HCT116 (cell line): ENCODE measurements at regions not wholly inside any gene's neighbourhood (a gene's known extent, or its start where the extent isn't known, plus 50 kb on each side); places are given as distances from the start of the nearest gene placed in this dataset.

Experiments
- ATAC-seq: fragments of 200-7000 bp; cut with Tn5 transposase; 2 replicates; pipeline ENCODE4 v1.9.1; 2020; ENCODE audit warnings: mild to moderate bottlenecking, moderate library complexity
- BruUV-seq: library from RNA; stranded (reverse); fragments of 400-500 nt; replicated peaks from 2 replicates; lab custom pipeline; 2021; lab: Mats Ljungman, UMichigan
- CTCF ChIA-PET: fragments of 300-600 bp; sonication (Branson Sonifier 250); formaldehyde crosslinking; loops from one replicate; lab custom pipeline; 2021; ENCODE audit warnings: antibody characterized with exemption; lab: Charles Lee
- POLR2A ChIA-PET: fragments of 300-600, 350-600 bp; sonication (Branson Sonifier 250); formaldehyde crosslinking; loops from one replicate; lab custom pipeline; 2021; ENCODE audit warnings: antibody characterized with exemption; lab: Charles Lee
- RAD21 ChIA-PET, 2 experiments: fragments of 300-600 bp; sonication (Branson Sonifier 250); formaldehyde crosslinking; loops; one replicate each; lab custom pipeline; 2023; ENCODE audit warnings: low total read pairs in 2 of 2; ENCODE audit not compliant: uncharacterized antibody in 2 of 2, unreplicated experiment in 2 of 2, low non-redundant PET in 1 of 2; lab: Charles Lee
- DNase-seq: peaks from one replicate; pipeline ENCODE4 v3.0.0-alpha.2; 2010; ENCODE audit warnings: low read depth, low spot score
- H2AFZ ChIP-seq: fragments of 200-600 bp; shearing (Covaris generic), sonication (generic); 2 replicates; pipeline ENCODE4 v1.6.1; 2017; ENCODE audit warnings: low read depth, mixed run types, mixed read lengths, antibody characterized with exemption, low read length; ENCODE audit not compliant: poor library complexity, severe bottlenecking
- H3K27ac ChIP-seq: 2 replicates; pipeline ENCODE4 v1.5.1; 2012; ENCODE audit warnings: low read depth, low read length
- H3K27me3 ChIP-seq: fragments of 200-600 bp; sonication (generic); 2 replicates; pipeline ENCODE4 v1.6.1; 2016; ENCODE audit warnings: mixed run types, low read length, mixed read lengths; ENCODE audit not compliant: insufficient read depth
- H3K36me3 ChIP-seq, 2 experiments: fragments of 200-500 bp in 1 of 2; fragments of 200-600 bp in 1 of 2; sonication (Bioruptor generic) in 1 of 2; sonication (generic) in 1 of 2; 2 replicates each; pipeline versions ENCODE4 v1.5.1 to v1.6.1; 2014 to 2016; ENCODE audit warnings: low read length in 2 of 2, inconsistent platforms in 1 of 2, mixed read lengths in 1 of 2, mixed run types in 1 of 2; ENCODE audit not compliant: insufficient read depth in 2 of 2, control insufficient read depth in 1 of 2
- H3K4me1 ChIP-seq, 2 experiments: fragments of 200-600 bp in 1 of 2; sonication (generic) in 1 of 2; 2 replicates each; pipeline versions ENCODE4 v1.5.1 to v1.6.1; 2012 to 2017; ENCODE audit warnings: low read length in 2 of 2, inconsistent platforms in 1 of 2, mild to moderate bottlenecking in 1 of 2, mixed read lengths in 1 of 2, mixed run types in 1 of 2, moderate library complexity in 1 of 2; ENCODE audit not compliant: insufficient read depth in 2 of 2, control insufficient read depth in 1 of 2
- H3K4me2 ChIP-seq: fragments of 200-600 bp; sonication (generic); 2 replicates; pipeline ENCODE4 v1.6.1; 2017; ENCODE audit warnings: mixed run types, low read length, mixed read lengths
- H3K4me3 ChIP-seq, 2 experiments: fragments of 200-600 bp in 1 of 2; sonication (generic) in 1 of 2; replicated peaks in 1 of 2; 2 replicates each; pipeline ENCODE4 v1.5.1; 2011 to 2016; ENCODE audit warnings: low read length in 2 of 2, control low read depth in 1 of 2, low read depth in 1 of 2, mild to moderate bottlenecking in 1 of 2, mixed read lengths in 1 of 2, mixed run types in 1 of 2
- H3K79me2 ChIP-seq: fragments of 200-600 bp; sonication (generic); 2 replicates; pipeline ENCODE4 v1.6.1; 2017; ENCODE audit warnings: mild to moderate bottlenecking, mixed run types, low read length, moderate library complexity, mixed read lengths; ENCODE audit not compliant: insufficient read depth
- H3K9ac ChIP-seq: fragments of 200-600 bp; sonication (generic); 2 replicates; pipeline ENCODE4 v1.6.1; 2016; ENCODE audit warnings: low read length, mixed read lengths
- H3K9me2 ChIP-seq: fragments of 200-600 bp; sonication (generic), shearing (Covaris generic); 2 replicates; pipeline ENCODE4 v1.6.1; 2017; ENCODE audit warnings: mixed run types, mild to moderate bottlenecking, moderate library complexity; ENCODE audit not compliant: insufficient read depth
- H3K9me3 ChIP-seq, 2 experiments: fragments of 200-500 bp in 1 of 2; fragments of 200-600 bp in 1 of 2; sonication (Bioruptor generic) in 1 of 2; sonication (generic) in 1 of 2; 2 replicates each; pipeline ENCODE4 v1.6.1; 2014 to 2017; ENCODE audit warnings: low read length in 2 of 2, mixed read lengths in 2 of 2, inconsistent platforms in 1 of 2, low read depth in 1 of 2, mild to moderate bottlenecking in 1 of 2, mixed run types in 1 of 2, moderate library complexity in 1 of 2; ENCODE audit not compliant: control insufficient read depth in 1 of 2, insufficient read depth in 1 of 2
- H4K20me1 ChIP-seq: fragments of 200-600 bp; sonication (generic), shearing (Covaris generic); 2 replicates; pipeline ENCODE4 v1.6.1; 2017; ENCODE audit warnings: mixed run types, mild to moderate bottlenecking, moderate library complexity; ENCODE audit not compliant: insufficient read depth
- CBX3 ChIP-seq: IDR thresholded peaks from 2 replicates; pipeline ENCODE4 v1.6.1; 2012; ENCODE audit warnings: low read depth
- CEBPB ChIP-seq: IDR thresholded peaks from 2 replicates; pipeline ENCODE4 v1.6.1; 2012; ENCODE audit warnings: low read depth
- EGR1 ChIP-seq: IDR thresholded peaks from 2 replicates; pipeline ENCODE4 v1.6.1; 2012; ENCODE audit warnings: low read depth
- ELF1 ChIP-seq: IDR thresholded peaks from 2 replicates; pipeline ENCODE4 v1.6.1; 2012; ENCODE audit warnings: low read depth, borderline replicate concordance
- EZH2 ChIP-seq: fragments of 200-600 bp; sonication (generic); IDR thresholded peaks from 2 replicates; pipeline ENCODE4 v1.6.1; 2017; ENCODE audit warnings: antibody characterized with exemption, mixed run types
- EZH2phosphoT487 ChIP-seq: fragments of 200-600 bp; IDR thresholded peaks from 2 replicates; pipeline ENCODE4 v1.6.1; 2018; ENCODE audit warnings: antibody characterized with exemption, borderline replicate concordance
- JUND ChIP-seq: IDR thresholded peaks from 2 replicates; pipeline ENCODE4 v1.6.1; 2012
- POLR2A ChIP-seq: IDR thresholded peaks from 2 replicates; pipeline ENCODE4 v1.7.0; 2011; ENCODE audit warnings: borderline replicate concordance; ENCODE audit not compliant: insufficient read depth, insufficient read length; ENCODE audit errors: extremely low read depth
- SIN3A ChIP-seq: IDR thresholded peaks from 2 replicates; pipeline ENCODE4 v1.6.1; 2012; ENCODE audit warnings: low read depth
- SP1 ChIP-seq: IDR thresholded peaks from 2 replicates; pipeline ENCODE4 v1.6.1; 2012; ENCODE audit warnings: low read depth
- SRF ChIP-seq: IDR thresholded peaks from 2 replicates; pipeline ENCODE4 v1.6.1; 2012; ENCODE audit warnings: low read depth
- YY1 ChIP-seq: IDR thresholded peaks from 2 replicates; pipeline ENCODE4 v1.6.1; 2011; ENCODE audit warnings: low read length, low read depth, moderate library complexity, mild to moderate bottlenecking; ENCODE audit not compliant: insufficient replicate concordance; ENCODE audit errors: extremely low read depth
- ZFX ChIP-seq: fragments of 450-650 bp; IDR thresholded peaks from 2 replicates; pipeline ENCODE4 v1.6.1; 2017
- intact Hi-C: fragments of 100-400 bp; cut with micrococcal nuclease; formaldehyde crosslinking; loops from 2 replicates; pipeline ENCODE4 v1.10.0; 2022
- TF ChIP-seq, protein P1 (sequence below), 3 experiments: fragments of 200-600 bp in 1 of 3; sonication (generic) in 1 of 3; IDR thresholded peaks in 2 of 3; conservative IDR thresholded peaks in 1 of 3; 2 replicates each; pipeline ENCODE4 v1.5.1; 2012 to 2017; ENCODE audit warnings: low read depth in 2 of 3, low read length in 2 of 3, antibody characterized with exemption in 1 of 3, borderline replicate concordance in 1 of 3, control low read depth in 1 of 3, mild to moderate bottlenecking in 1 of 3, mixed read lengths in 1 of 3, mixed run types in 1 of 3, moderate library complexity in 1 of 3; ENCODE audit not compliant: insufficient read depth in 1 of 3

GRCh38 chr21:28066076-28066475 lies 926.6 kb downstream of the LTN1 start:
- Histone ChIP-seq H3K27me3 (no peaks in the 10 kb centered on the region), H2AFZ (no peak overlapping the region), H3K4me1 (no peaks in the 10 kb centered on the region), H3K79me2 (no peaks in the 10 kb centered on the region)
- BruUV-seq: no TSS peak
- POLR2A ChIA-PET: no interaction called here
- intact Hi-C loops: loop anchor here (10.0 kb wide), 1 partner anchor 679 kb away; no protein-coding TSS in a partner anchor
- no peak for TF ChIP-seq CBX3
- TF ChIP-seq, protein P1, sequence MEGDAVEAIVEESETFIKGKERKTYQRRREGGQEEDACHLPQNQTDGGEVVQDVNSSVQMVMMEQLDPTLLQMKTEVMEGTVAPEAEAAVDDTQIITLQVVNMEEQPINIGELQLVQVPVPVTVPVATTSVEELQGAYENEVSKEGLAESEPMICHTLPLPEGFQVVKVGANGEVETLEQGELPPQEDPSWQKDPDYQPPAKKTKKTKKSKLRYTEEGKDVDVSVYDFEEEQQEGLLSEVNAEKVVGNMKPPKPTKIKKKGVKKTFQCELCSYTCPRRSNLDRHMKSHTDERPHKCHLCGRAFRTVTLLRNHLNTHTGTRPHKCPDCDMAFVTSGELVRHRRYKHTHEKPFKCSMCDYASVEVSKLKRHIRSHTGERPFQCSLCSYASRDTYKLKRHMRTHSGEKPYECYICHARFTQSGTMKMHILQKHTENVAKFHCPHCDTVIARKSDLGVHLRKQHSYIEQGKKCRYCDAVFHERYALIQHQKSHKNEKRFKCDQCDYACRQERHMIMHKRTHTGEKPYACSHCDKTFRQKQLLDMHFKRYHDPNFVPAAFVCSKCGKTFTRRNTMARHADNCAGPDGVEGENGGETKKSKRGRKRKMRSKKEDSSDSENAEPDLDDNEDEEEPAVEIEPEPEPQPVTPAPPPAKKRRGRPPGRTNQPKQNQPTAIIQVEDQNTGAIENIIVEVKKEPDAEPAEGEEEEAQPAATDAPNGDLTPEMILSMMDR (IDR thresholded peaks at IDR 0.05 in 2 of 3, conservative IDR thresholded peaks at IDR 0.05 in 1 of 3; ENCODE audit: borderline replicate concordance in 1 of 3, insufficient read depth in 1 of 3, low read depth in 2 of 3, low read length in 2 of 3): no peak
- TF ChIP-seq YY1: no peak
- no peak for TF ChIP-seq SP1
- no peak for TF ChIP-seq CEBPB
- no peak for TF ChIP-seq ZFX
- no peak for TF ChIP-seq POLR2A
- no peak for TF ChIP-seq EZH2
- TF ChIP-seq JUND: no peak
- no peak for TF ChIP-seq EZH2phosphoT487
- TF ChIP-seq SRF: no peak
- no peak for TF ChIP-seq EGR1
- TF ChIP-seq SIN3A: no peak
- TF ChIP-seq ELF1: no peak
- TF ChIP-seq, all 23 proteins: peak for 0
- ATAC-seq (no peak), DNase-seq (no peak)
- Histone ChIP-seq H3K4me3 (no peak overlapping the region), H3K9ac (no peak overlapping the region), H3K27ac (no peak overlapping the region), H3K9me3 (peaks cover 5 to 13% of the 10 kb centered on the region in 2 experiments; a peak in 2 of 4 replicates), H3K4me2 (no peak overlapping the region), H4K20me1 (no peaks in the 10 kb centered on the region), H3K36me3 (no peaks in the 10 kb centered on the region), H3K9me2 (no peaks in the 10 kb centered on the region)
- RAD21 ChIA-PET: no interaction called here
- CTCF ChIA-PET: no interaction called here
